HG03432 (cell line): ENCODE measurements at regions not wholly inside any gene's neighbourhood (a gene's known extent, or its start where the extent isn't known, plus 50 kb on each side); places are given as distances from the start of the nearest gene placed in this dataset.

Experiments
- ATAC-seq: cut with Tn5 transposase; IDR thresholded peaks from one replicate; pipeline ENCODE4 v1.9.1; 2021; ENCODE audit warnings: mild to moderate bottlenecking, moderate library complexity; ENCODE audit not compliant: unreplicated experiment

DNA sequence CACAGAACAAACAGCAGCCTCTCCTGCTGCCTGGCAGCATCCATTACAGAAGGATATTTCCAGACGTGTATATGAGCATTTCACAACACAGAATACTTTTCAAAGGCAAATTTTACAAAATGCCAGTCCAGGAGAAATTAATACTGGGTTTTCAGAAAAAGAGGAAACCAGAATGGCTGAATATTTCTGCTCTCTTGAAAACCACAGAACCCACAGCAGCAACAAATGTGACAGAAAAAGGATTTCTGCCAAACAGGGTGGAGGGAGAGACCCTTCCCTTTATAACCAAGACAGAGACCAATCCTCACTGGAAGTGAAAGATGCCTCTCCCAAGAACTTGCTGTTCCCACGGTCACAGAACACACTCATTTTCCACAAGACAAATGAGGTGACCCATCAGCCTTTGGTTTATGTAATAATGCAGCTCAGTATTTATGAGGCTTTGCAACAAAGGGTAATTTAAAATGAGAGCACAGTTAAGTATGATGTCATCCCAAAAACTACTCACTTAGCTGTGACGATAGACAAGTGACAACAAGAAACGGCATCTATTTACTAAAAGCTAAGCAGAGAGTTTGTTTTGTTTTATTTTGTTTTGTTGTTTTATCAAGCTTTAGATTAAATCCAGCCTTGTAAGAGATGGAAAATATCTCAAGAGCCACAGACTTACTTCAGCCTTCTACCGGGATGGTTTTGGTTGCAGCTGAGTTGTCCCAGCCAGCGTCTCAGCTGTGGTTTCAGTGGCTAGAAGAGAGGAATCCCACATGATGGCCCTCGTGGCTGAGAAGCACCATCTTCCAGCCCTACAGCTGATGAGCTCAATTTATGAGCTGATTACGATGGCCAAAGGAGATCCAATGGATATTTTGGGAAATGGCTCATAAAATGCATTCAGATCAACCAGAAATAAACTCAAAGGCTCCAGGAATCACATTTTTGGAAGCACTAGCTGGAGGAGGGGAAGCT lies 249.3 kb upstream of the AGAP1 start:
- ATAC-seq: no peak

DNA sequence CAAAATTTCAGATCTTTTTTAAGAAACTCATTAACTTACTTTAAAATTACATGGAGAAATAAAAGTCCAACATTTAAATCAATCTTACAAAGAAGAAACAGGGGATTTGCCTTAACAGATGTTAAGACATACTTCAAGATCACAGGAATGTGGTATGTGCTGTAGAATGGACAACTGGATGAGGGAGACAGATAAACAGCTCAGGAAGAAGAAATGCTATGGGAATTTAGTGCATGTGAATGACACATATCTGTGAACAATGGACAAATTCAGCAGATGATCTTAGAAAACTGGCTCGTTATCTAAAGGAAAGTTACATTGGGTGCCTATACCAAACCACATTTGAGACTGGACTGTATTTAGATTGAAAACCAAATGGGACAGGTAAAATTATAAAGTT lies 246.8 kb upstream of the AGAP1 start:
- ATAC-seq: no peak

DNA sequence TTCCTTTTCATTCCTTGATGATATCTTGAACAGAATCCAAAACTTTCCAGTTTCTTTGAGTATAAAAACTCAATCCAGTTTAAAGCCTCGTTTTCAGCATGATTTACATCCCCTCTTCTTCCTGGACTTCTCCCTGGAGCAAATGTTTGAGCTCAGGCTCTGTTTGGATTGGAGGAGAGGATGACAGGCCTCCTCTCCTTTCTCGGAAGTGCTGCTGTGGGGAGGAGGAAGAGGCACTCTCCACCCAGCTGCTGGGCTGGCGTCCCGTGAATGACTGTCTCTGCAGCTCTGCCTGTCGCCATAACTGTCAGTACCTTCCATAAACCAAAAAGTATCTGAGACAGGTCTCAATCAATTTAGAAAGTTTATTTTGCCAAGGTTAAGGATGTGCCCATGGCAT lies 238.2 kb upstream of the AGAP1 start:
- ATAC-seq: no peak

DNA sequence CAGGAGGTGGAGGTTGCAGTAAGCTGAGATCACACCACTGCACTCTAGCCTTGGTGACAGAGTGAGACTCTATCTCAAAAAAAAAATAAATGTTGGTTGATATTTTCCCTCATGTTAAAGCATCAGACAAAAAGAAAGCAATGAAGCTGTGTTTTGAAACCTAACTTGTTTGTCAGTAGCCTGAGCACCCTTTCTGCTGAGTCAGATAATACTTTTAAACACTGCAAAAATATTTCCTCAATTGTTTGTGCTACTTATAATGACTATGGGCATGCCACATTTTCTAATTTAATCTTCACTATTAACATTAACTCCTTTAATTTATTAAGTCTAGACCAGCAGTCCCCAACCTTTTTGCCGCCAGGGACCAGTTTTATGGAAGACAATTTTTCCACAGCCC lies 236.3 kb upstream of the AGAP1 start:
- ATAC-seq: no peak

DNA sequence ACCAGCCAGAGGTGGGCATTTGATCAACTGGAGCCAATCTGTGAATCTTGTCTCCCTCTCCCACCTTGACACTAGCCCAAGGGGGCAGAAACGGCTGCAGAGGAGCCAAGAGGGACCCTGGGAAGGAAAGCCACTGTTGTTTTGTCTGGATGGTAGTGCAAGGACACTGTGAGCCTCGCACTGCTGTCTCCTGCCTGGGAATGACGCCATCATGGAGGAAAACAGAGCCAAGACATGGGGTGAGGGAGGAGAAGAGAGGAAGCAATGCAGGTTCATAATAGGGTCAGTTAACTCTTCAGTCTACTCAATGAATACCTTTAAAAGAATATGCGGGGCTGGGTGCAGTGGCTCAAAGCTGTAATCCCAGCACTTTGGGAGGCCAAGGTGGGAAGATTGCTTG lies 231.1 kb upstream of the AGAP1 start:
- no peak for ATAC-seq

DNA sequence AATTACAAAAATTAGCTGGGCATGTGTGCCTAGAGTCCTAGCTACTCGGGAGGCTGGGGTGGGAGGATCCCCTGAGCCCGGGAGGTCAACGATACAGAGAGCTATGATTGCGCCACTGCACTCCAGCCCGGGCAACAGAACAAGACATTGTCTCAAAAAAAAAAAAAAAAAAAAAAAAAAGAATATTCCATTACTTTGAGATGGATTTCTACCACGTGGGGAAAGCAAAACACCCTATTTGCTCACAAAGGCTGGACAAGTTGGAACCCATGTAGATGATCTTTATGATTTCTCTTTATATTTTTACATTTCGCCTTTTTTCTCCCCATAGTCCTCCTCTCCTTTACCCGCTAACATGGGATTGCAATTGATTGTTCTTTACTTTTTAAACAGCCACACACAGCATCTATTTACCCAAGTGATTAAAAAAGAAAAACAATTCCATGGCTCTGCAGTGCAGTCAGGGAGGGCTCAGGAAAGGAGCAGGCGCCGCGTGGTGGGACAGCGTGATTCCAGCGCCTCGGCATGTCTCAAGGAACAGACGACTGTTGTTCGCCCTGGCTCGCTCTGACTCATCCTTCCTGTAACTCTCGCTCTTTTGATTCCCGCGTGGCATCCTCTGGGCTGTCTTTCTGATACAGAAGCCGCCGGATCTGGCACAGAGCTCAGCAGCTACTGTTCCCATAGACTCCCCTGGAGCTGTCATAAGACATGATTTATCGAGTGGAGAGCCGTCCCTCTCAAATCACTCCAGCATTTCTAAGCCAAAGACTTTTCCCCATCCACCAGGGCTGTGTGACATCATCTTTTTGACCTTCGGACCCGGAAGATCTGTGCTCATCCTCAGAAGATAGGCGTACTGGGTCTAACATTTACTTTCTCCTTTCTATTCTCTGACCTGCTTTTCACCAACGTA lies 230.4 kb upstream of the AGAP1 start:
- ATAC-seq: no peak

DNA sequence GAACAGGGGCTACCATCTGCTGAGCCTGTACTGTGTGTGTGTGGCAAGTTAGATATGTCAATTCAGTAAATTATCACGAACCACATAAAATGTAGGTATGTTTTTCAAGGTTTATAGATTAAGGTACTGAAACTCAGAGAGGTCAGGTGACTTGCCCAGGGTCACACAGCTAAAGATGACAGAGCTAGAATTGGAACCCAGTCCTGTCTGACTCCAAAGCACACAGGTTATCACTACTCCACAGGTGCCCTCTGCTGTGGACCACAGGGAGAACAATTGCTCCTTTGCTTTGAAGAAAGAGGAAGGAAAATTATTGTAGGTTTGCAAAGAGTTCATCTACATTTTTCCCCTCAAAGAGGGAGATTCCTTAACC lies 229.7 kb upstream of the AGAP1 start:
- no peak for ATAC-seq

DNA sequence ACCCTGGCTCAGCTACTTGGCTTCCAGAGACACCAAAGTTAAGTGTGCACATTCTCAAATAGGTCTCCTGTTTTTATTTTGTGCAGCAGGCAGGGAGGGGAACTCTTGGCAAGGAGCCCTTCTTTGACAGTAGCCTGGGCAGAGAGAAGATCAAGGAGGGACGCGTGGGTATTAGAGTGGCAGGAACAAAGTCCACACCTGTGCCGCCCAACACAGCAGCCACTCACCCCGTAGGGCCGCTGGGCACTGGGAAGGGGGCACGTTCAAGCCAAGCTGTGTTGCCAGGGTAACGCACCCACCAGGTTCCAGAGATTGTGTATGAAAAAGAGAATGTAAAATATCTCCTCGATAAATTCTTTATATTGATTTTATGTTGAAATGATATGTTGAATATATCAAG lies 229.3 kb upstream of the AGAP1 start:
- ATAC-seq: no peak

DNA sequence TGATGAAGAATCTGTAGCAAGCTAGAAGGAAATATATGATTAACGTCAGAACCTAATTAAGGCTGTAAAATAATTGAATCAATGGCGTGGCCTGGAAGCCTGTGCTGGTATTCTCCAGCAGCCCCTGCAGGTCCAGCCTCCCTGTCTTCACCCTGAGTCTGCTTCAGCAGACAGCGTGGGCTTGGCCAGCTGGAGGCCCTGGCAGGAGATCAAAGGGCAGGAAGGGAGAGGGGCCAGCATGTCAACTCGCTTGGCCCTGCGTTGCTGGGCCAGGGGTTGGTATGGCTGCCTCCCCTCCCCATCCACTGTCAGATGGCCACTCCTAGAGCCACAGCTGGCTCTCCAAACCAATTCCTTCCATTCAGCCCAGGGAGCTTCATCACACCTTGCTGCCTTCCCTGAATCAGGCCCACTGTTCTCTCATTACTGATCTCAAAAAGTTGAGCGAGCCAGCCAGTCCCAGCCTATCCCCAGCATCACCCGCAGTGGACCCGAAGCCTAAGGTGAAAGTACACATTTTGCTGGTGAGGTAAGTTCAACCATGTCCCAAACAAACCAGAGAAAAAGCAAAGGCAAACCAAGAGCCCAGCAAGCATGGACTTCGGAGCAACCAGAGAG lies 228.4 kb upstream of the AGAP1 start:
- ATAC-seq: no peak

DNA sequence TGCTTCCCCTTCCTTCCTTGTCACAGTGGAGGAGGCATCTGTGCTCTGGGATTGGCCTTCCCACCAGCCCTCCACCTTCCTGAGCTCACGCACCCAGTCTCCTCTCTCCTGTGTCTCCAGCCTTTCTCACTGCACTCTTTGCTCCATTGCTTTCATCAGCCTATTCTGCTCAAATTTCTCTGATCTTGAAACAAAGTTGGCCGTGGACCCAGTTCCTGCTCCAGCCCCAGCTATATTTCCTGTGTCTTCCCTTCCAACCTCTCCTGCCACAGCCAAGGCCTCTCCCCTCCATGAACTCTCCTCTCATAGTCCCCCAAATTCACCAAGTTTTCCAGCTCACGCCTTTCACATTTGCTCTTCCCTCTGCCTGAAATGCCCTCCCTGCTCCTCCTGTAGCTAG lies 226.6 kb upstream of the AGAP1 start:
- ATAC-seq: no peak

DNA sequence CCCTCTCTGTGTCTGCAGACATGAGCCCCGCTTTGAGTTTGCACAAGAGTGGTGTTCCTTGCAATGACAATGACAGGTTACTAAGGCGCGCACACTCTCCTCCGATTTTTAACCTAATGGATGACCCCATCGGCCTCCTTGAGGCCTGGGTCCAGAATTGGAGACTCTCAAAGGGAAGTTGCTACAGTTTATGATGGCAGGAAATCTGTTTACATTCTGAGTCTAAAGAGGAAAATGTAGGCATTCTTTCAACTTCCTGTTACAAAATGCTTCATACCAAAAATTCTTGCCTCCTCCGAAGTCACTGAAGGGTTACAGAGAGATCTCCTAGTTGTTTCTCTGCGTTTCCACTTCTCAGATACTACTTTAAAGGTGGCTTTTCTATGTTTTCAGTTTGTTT lies 225.3 kb upstream of the AGAP1 start:
- ATAC-seq: no peak

DNA sequence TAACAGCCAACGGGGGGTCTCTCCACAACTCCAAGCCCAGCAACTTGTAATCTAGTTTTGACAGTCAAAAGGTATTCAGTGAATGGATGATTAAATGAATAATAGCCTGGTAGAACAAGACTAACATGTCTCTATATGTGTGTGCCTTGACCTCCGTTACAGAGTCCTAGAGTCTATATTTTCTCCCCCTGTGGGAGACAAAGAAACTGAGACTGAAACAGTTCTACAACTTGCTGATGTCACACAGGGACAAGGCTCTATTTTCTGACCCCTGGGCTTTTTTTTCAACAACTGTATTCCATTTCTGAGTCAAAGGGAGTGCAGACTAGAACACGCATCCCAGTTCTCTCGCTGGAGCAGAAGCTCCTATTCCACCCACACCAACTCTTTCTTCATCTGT lies 223.6 kb upstream of the AGAP1 start:
- ATAC-seq: peak; percentile 65

DNA sequence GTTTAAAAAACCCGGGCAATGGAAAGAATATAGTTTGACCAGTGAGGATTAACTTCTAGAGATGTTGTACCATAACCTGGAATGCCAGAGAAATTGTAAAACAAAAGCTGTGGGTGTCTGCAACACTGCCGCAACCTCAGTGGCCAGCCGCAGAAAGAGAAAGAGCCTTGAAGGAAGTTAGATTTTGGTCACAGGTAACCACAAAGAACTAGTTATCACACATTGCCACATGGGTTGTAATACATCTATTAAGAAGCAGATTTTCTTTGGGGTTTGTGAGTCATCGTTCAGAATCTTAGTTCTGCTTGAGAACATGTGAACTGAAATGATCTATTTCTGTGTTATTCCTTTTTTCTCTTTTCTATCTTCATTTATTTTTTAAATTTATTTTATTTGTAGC lies 222.9 kb upstream of the AGAP1 start:
- ATAC-seq: peak; percentile 95

DNA sequence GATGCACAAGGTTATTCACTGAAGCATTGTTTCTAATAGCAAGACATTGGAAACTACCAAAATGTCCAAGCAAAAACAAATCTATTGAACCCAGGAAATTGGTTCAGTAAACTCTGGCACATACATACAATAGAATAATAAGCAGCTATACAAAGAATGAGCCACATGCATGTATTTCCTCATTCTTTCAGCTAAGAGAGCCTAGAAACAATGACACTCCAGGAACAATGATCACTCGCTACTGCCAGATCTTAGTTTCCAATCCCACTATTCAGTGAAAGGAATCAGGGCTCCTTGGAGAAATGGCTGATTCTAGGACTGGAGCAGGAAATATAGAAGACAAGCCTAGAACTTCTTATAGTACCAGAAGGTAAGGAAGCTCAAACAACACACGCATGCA lies 221.9 kb upstream of the AGAP1 start:
- ATAC-seq: no peak

DNA sequence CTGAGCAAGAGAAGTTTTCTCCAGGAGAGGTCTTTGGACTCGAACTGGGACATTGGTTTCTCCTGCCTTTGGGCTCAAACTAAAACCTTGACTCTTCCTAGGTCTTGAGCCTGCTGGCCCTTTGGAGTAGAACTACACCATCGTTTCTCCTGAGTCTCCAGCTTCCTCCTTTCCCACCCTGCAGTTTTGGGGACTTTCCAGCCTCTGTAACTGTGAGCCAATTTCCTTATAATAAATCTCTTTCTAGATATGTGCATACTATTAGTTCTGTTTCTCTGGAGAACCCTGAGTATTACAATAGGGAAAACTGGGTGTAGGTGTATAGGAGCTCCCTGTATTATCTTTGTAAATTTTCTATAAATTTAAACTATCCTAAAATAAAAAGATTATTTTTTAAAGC lies 219.8 kb upstream of the AGAP1 start:
- ATAC-seq: no peak

DNA sequence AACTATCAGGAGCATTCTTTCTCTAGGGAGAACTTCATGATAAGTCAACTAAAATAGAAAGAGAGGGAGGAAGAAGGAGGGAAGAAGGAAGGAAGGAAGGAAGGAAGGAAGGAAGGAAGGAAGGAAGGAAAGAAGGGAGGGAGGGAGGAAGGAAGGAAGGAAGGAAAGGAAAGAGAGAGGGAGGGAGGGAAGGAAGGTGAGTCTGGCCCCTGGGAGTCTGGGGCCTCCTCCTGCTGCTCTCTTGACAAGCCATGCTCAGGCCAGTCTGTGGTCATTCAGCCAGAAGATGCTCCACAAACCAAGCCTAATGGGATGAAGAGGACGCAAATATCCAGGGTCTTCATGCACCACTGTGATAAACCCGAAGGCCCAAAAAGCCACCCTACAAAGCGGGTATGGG lies 216.4 kb upstream of the AGAP1 start:
- no peak for ATAC-seq

DNA sequence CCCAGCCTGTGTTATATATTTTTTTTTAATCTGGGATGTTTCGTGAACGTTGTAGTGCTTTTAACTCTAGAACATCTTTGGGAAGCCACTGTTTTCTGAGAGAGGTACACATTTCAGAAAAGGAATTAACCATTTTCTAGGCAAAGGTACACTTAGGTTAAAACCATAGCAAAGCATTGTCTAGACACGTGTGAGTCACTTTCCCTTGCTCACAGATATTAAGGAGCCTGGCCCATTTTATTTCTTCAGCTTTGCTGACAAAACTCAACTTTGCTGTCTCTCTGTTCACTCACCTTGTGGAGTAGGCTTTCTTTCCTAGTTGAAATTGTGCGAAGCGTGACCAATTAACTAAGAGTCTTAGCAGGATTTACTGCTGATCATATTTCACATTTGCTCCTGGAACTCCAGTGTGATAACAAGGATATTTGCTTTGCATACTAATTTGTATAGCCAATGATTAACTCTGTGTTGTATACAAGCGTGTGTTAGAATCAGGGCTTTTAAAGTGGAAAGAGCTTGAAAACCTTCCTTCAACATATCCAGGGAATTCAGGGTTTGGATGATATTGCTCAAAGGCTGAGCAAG lies 215.0 kb upstream of the AGAP1 start:
- ATAC-seq: no peak

DNA sequence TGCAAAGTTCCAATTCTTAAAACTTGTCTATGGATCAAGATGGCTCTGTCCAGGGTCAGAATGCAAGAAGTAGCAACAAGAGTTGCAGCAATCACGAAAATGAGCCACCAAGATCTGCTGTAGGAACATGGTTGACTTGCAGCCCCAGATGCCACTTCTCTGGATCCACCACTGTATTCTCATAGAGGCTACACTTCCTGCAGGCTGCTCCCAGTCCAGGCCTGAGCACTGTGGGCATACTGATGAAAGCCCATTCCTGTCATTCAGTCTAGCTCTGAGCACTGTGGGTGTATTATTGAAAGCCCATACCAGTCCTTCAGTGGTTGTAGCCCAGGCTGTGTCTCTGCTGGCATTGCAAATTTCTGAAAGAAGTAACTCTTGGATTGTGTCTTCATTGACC lies 213.9 kb upstream of the AGAP1 start:
- no peak for ATAC-seq

DNA sequence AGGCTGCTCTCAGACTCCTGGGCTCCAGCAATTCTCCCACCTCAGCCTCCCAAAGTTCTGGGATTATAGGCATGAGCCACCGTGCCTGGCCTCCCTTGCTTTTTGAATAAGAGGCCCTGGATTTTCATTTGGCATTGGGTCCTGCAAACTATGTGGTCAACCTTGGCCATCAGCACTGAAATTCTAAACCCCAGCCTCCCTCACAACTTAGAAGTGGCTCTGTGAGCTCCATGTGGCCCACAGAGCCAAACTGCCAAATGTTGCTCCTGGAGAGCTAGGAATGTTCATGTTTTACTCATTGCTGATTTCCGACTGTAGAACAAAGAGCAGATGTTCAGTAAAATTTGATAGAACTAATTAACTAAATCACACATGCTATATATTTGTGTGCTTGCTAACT lies 210.6 kb upstream of the AGAP1 start:
- no peak for ATAC-seq

DNA sequence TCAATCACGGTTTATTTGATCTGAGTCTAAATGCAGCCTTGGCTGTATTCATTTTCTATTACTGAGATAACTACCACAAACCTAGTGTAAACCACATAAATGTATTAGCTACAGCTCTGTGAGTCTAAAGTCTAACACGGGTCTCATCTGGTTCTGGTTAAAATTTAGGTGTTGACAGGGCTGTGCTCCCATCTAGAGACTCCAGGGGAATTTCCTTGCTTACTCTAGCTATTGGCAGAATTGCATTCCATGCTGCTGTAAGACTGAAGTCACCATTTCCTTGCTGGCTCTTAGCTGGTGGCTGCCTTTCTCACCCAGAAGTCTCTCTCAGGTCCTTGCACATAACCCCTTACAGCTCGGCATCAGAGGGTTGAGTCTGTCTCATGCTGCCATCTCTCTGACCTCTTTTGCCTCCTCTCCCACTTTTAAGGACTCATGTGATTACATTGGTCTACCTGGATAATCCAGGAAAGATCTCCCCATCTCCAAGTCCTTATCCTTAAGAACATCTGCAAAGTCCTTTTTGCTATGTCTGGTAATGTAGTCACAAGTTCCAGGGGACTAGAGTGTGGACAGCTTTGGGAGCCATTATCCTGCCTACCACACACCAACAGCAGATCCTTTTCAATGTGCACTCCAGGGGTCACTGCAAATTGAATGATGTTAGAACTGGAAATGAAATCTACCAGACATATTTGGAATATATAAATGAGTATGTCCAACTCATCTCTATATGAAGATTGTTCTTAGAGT lies 207.0 kb upstream of the AGAP1 start:
- no peak for ATAC-seq

DNA sequence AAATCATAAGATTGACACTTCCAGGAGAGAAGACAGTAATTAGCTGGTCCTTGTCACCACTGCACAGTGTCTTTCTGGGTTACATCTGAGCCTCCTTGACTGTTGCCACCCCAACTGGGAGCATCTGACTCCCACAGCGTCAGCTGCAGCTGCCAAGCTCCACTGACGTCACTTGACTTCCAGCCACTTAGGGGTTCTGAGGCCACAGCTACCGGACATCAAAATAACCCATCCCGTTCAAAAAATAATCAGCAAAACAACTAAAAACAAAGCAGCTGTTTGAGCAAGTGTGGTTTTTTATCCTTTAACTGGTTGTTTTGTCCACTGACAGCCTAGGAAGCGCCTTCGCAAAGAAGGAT lies 206.5 kb upstream of the AGAP1 start:
- no peak for ATAC-seq
